H1 (cell line): ENCODE measurements at regions not wholly inside any gene's neighbourhood (a gene's known extent, or its start where the extent isn't known, plus 50 kb on each side); places are given as distances from the start of the nearest gene placed in this dataset.

Source experiments
- CTCF ChIA-PET: fragments of 300-600 bp; sonication (Branson Sonifier 250); formaldehyde crosslinking; loops from one replicate; lab custom pipeline; 2021; ENCODE audit not compliant: partially characterized antibody; lab: Charles Lee
- POLR2A ChIA-PET: fragments of 300-600 bp; sonication (Branson Sonifier 250); formaldehyde crosslinking; loops from one replicate; lab custom pipeline; 2021; ENCODE audit warnings: inconsistent platforms; ENCODE audit not compliant: partially characterized antibody; lab: Charles Lee
- DNase-seq, 2 experiments: peaks; one replicate each; pipeline versions ENCODE4 v3.0.0 to v3.0.0-alpha.2; 2010 to 2022; ENCODE audit warnings: low spot score in 2 of 2, low read depth in 1 of 2, mixed read lengths in 1 of 2
- FAIRE-seq: peaks from 2 replicates; lab custom pipeline; 2011; peaks lifted over from hg19 to GRCh38; lab: Jason Lieb, UNC
- H2AFZ ChIP-seq: 2 replicates; pipeline ENCODE4 v1.8.1; 2012; ENCODE audit warnings: low read length, inconsistent platforms
- H2AK5ac ChIP-seq: 2 replicates; pipeline ENCODE4 v1.6.1; 2013; ENCODE audit warnings: low read depth, low read length
- H2BK120ac ChIP-seq: replicated peaks from 2 replicates; pipeline ENCODE3; 2013; ENCODE audit warnings: low read depth, low read length, inconsistent platforms
- H2BK12ac ChIP-seq: 2 replicates; pipeline ENCODE4 v1.6.1; 2013; ENCODE audit warnings: low read depth, low read length
- H2BK15ac ChIP-seq: 2 replicates; pipeline ENCODE4 v1.6.1; 2013; ENCODE audit warnings: low read length
- H2BK20ac ChIP-seq: 2 replicates; pipeline ENCODE4 v1.6.1; 2013; ENCODE audit warnings: low read length
- H2BK5ac ChIP-seq: 2 replicates; pipeline ENCODE4 v1.6.1; 2013; ENCODE audit warnings: low read depth, low read length
- H3K14ac ChIP-seq: 2 replicates; pipeline ENCODE4 v1.6.1; 2013; ENCODE audit warnings: inconsistent platforms; ENCODE audit not compliant: insufficient read length
- H3K18ac ChIP-seq: 2 replicates; pipeline ENCODE4 v1.6.1; 2013; ENCODE audit warnings: low read length; ENCODE audit errors: extremely low read depth
- H3K23ac ChIP-seq: 2 replicates; pipeline ENCODE4 v1.6.1; 2013; ENCODE audit warnings: inconsistent platforms; ENCODE audit not compliant: insufficient read length
- H3K23me2 ChIP-seq: 2 replicates; pipeline ENCODE4 v1.6.1; 2013; ENCODE audit warnings: low read depth, low read length
- H3K27ac ChIP-seq: 2 replicates; pipeline ENCODE4 v1.6.1; 2011; ENCODE audit warnings: low read depth, low read length, inconsistent platforms
- H3K27me3 ChIP-seq, 4 experiments: replicated peaks in 1 of 4; 1 replicate in 1 of 4; 2 replicates in 3 of 4; pipeline versions ENCODE4 v1.6.1 to v1.8.1; 2011 to 2013; ENCODE audit warnings: low read length in 3 of 4, mild to moderate bottlenecking in 3 of 4, inconsistent platforms in 2 of 4, mixed read lengths in 2 of 4, moderate library complexity in 1 of 4; ENCODE audit not compliant: control insufficient read depth in 3 of 4, insufficient read depth in 3 of 4; ENCODE audit errors: extremely low read depth in 1 of 4
- H3K36me3 ChIP-seq, 4 experiments: 2 replicates each; pipeline versions ENCODE4 v1.6.1 to v1.8.1; 2011 to 2013; ENCODE audit warnings: mild to moderate bottlenecking in 4 of 4, low read length in 3 of 4, moderate library complexity in 2 of 4, control low read depth in 1 of 4, inconsistent platforms in 1 of 4; ENCODE audit not compliant: insufficient read depth in 4 of 4, control insufficient read depth in 2 of 4
- H3K4ac ChIP-seq: replicated peaks from 2 replicates; pipeline ENCODE3; 2013; ENCODE audit warnings: low read length, low read depth, mixed read lengths, inconsistent platforms; ENCODE audit not compliant: insufficient read length
- H3K4me1 ChIP-seq, 4 experiments: replicated peaks in 1 of 4; 1 replicate in 1 of 4; 2 replicates in 3 of 4; pipeline versions ENCODE4 v1.6.1 to v1.8.1; 2011 to 2013; ENCODE audit warnings: low read length in 3 of 4, inconsistent platforms in 2 of 4, mixed read lengths in 1 of 4; ENCODE audit not compliant: insufficient read depth in 4 of 4, control insufficient read depth in 3 of 4
- H3K4me2 ChIP-seq, 2 experiments: 2 replicates each; pipeline versions ENCODE4 v1.6.1 to v1.8.1; 2011 to 2013; ENCODE audit warnings: low read depth in 2 of 2, low read length in 2 of 2, control low read depth in 1 of 2, inconsistent platforms in 1 of 2, mild to moderate bottlenecking in 1 of 2; ENCODE audit not compliant: insufficient read depth in 1 of 2
- H3K4me3 ChIP-seq, 4 experiments: fragments of 200-600, 300-600 bp in 1 of 4; sonication (generic), shearing (Covaris generic), sonication (Bioruptor Twin) in 1 of 4; 2 replicates each; pipeline versions ENCODE4 v1.5.1 to v1.8.1; 2011 to 2016; ENCODE audit warnings: low read length in 4 of 4, low read depth in 3 of 4, control low read depth in 2 of 4, inconsistent platforms in 2 of 4, mild to moderate bottlenecking in 2 of 4, mixed read lengths in 1 of 4, moderate library complexity in 1 of 4; ENCODE audit not compliant: insufficient read depth in 2 of 4; ENCODE audit errors: extremely low read depth in 1 of 4
- H3K56ac ChIP-seq: replicated peaks from 2 replicates; pipeline ENCODE3; 2013; ENCODE audit warnings: low read depth, mild to moderate bottlenecking, mixed read lengths, low read length, inconsistent platforms; ENCODE audit not compliant: insufficient read length
- H3K79me1 ChIP-seq: 2 replicates; pipeline ENCODE4 v1.6.1; 2013; ENCODE audit warnings: low read depth, low read length, control low read depth
- H3K79me2 ChIP-seq, 2 experiments: 2 replicates each; pipeline versions ENCODE4 v1.6.1 to v1.8.1; 2012 to 2013; ENCODE audit warnings: low read length in 2 of 2, mild to moderate bottlenecking in 2 of 2, inconsistent platforms in 1 of 2; ENCODE audit not compliant: insufficient read depth in 2 of 2, control insufficient read depth in 1 of 2
- H3K9ac ChIP-seq, 4 experiments: replicated peaks in 1 of 4; 1 replicate in 1 of 4; 2 replicates in 3 of 4; pipeline versions ENCODE4 v1.6.1 to v1.8.1; 2011 to 2013; ENCODE audit warnings: low read depth in 3 of 4, low read length in 3 of 4, control low read depth in 2 of 4, mild to moderate bottlenecking in 2 of 4, moderate library complexity in 2 of 4, inconsistent platforms in 1 of 4; ENCODE audit errors: extremely low read depth in 1 of 4
- H3K9me3 ChIP-seq, 2 experiments: 2 replicates each; pipeline versions ENCODE4 v1.6.1 to v1.8.1; 2012 to 2013; ENCODE audit warnings: mild to moderate bottlenecking in 2 of 2, moderate library complexity in 2 of 2, control low read depth in 1 of 2, inconsistent platforms in 1 of 2, low read depth in 1 of 2, low read length in 1 of 2, mixed read lengths in 1 of 2; ENCODE audit not compliant: insufficient read depth in 2 of 2
- H4K20me1 ChIP-seq, 2 experiments: replicated peaks in 1 of 2; 2 replicates each; pipeline versions ENCODE3 to v1.8.1; 2011 to 2013; ENCODE audit warnings: inconsistent platforms in 2 of 2, low read length in 2 of 2, mild to moderate bottlenecking in 1 of 2; ENCODE audit not compliant: insufficient read depth in 2 of 2, control insufficient read depth in 1 of 2
- H4K5ac ChIP-seq: 2 replicates; pipeline ENCODE4 v1.6.1; 2013; ENCODE audit warnings: low read length, low read depth, mixed read lengths, inconsistent platforms; ENCODE audit not compliant: insufficient read length
- H4K8ac ChIP-seq: 2 replicates; pipeline ENCODE4 v1.8.0; 2013; ENCODE audit warnings: mild to moderate bottlenecking, moderate library complexity, low read length, inconsistent platforms; ENCODE audit not compliant: insufficient read depth; ENCODE audit errors: extremely low read depth
- H4K91ac ChIP-seq: replicated peaks from 2 replicates; pipeline ENCODE3; 2013; ENCODE audit warnings: low read length, mixed read lengths, inconsistent platforms; ENCODE audit not compliant: insufficient read length
- CHD2 ChIP-seq: IDR thresholded peaks from 2 replicates; pipeline ENCODE4 v1.6.1; 2012; ENCODE audit warnings: low read length, improper control_type of control experiment
- CREB1 ChIP-seq: IDR thresholded peaks from 2 replicates; pipeline ENCODE4 v1.6.1; 2012; ENCODE audit warnings: inconsistent platforms
- CTCF ChIP-seq, 3 experiments: IDR thresholded peaks; 1 replicate in 2 of 3; 2 replicates in 1 of 3; pipeline versions ENCODE4 v1.5.1 to v1.6.1; 2011; ENCODE audit warnings: low read length in 3 of 3, mild to moderate bottlenecking in 3 of 3, inconsistent platforms in 2 of 3, low read depth in 1 of 3, moderate library complexity in 1 of 3; ENCODE audit not compliant: insufficient read depth in 1 of 3; ENCODE audit errors: control extremely low read depth in 1 of 3
- E2F6 ChIP-seq: IDR thresholded peaks from 2 replicates; pipeline ENCODE4 v1.6.1; 2012; ENCODE audit warnings: inconsistent platforms
- FOSL1 ChIP-seq: IDR thresholded peaks from 2 replicates; pipeline ENCODE4 v1.6.1; 2011; ENCODE audit warnings: mild to moderate bottlenecking, low read depth, low read length, moderate library complexity; ENCODE audit not compliant: insufficient read depth
- JUN ChIP-seq: IDR thresholded peaks from 2 replicates; pipeline ENCODE4 v1.6.1; 2011; ENCODE audit warnings: low read depth, mild to moderate bottlenecking, improper control_type of control experiment, low read length
- RNF2 ChIP-seq: fragments of 200-900, 300-1000 bp; sonication (generic); IDR thresholded peaks from 2 replicates; pipeline ENCODE4 v1.7.1; 2016; ENCODE audit warnings: borderline replicate concordance, low read depth, mild to moderate bottlenecking, antibody characterized with exemption, low read length; ENCODE audit not compliant: poor library complexity, severe bottlenecking; ENCODE audit errors: missing control alignments
- SAP30 ChIP-seq: fragments of 300-600 bp; sonication (generic); IDR thresholded peaks from 2 replicates; pipeline ENCODE4 v1.7.1; 2012; ENCODE audit warnings: low read length, moderate library complexity, mild to moderate bottlenecking, inconsistent platforms; ENCODE audit not compliant: insufficient read depth, insufficient replicate concordance
- SIRT6 ChIP-seq: IDR thresholded peaks from one replicate; pipeline ENCODE4 v1.7.1; 2012; ENCODE audit warnings: low read length, inconsistent platforms
- YY1 ChIP-seq: IDR thresholded peaks from 2 replicates; pipeline ENCODE4 v1.6.1; 2011; ENCODE audit warnings: low read depth, mild to moderate bottlenecking, low read length
- ZNF274 ChIP-seq: IDR thresholded peaks from 2 replicates; pipeline ENCODE4 v1.7.0; 2012; ENCODE audit warnings: low read length, borderline replicate concordance; ENCODE audit errors: extremely low read depth
- WGBS, 2 experiments: shearing (Covaris generic) in 1 of 2; methylation state at CpG; one replicate each; pipeline versions ENCODE4 v1.1.6 to v1.1.7; 2013 to 2015; ENCODE audit warnings: low lambda C conversion rate in 2 of 2, mixed read lengths in 2 of 2, inconsistent platforms in 1 of 2, low coverage in 1 of 2, missing lambda C conversion rate in 1 of 2; ENCODE audit not compliant: insufficient replicate concordance in 2 of 2, insufficient coverage in 1 of 2, insufficient read length in 1 of 2; ENCODE audit errors: extremely low coverage in 1 of 2, missing lambda C conversion rate in 1 of 2; 5-methylcytosine and 5-hydroxymethylcytosine counted together

- H3K4ac ChIP-seq = no peak overlapping the region
- 75% methylated on average over 8 of the region's 8 CpGs; no CpG with 5 or more reads in 1 of the 2 experiments for WGBS, 2 experiments
- no peaks in the 10 kb centered on the region for H3K23me2 ChIP-seq
- H3K14ac ChIP-seq = no peak overlapping the region
- no peak overlapping the region for H3K18ac ChIP-seq
- H2BK12ac ChIP-seq = no peak overlapping the region
- H3K79me2 ChIP-seq = no peaks in the 10 kb centered on the region
- H2BK120ac ChIP-seq = no peak overlapping the region
- no peak overlapping the region for H2BK20ac ChIP-seq
- ChIA-PET CTCF (interaction anchor here (0.9 to 1.3 kb wide), 2 partner anchors 14 to 67 kb away, joined by 3 read pairs; no protein-coding TSS in a partner anchor), POLR2A (no interaction called here)
- no peak overlapping the region for H3K4me2 ChIP-seq
- H4K8ac ChIP-seq = no peak overlapping the region
- H3K4me3 ChIP-seq = no peak overlapping the region
- H2AK5ac ChIP-seq = no peak overlapping the region
- H4K5ac ChIP-seq = no peak overlapping the region
- FAIRE-seq = no peak
- H3K9me3 ChIP-seq = no peaks in the 10 kb centered on the region
- H3K27ac ChIP-seq = no peak overlapping the region
- peaks cover 0 to 4% (median 1%) of the 10 kb centered on the region in 4 experiments; a peak in 2 of 7 replicates for H3K4me1 ChIP-seq
- no peak overlapping the region for H3K23ac ChIP-seq
- no peak overlapping the region for H3K9ac ChIP-seq
- no peak overlapping the region for H4K91ac ChIP-seq
- H4K20me1 ChIP-seq = no peaks in the 10 kb centered on the region
- H3K56ac ChIP-seq = no peak overlapping the region
- no peaks in the 10 kb centered on the region for H3K79me1 ChIP-seq
- no peak overlapping the region for H2BK5ac ChIP-seq
- H3K36me3 ChIP-seq = no peaks in the 10 kb centered on the region
- DNase-seq = peak in 1 of 2 experiments; percentile 10
- H2AFZ ChIP-seq = no peak overlapping the region
- no peak overlapping the region for H2BK15ac ChIP-seq
- no peaks in the 10 kb centered on the region for H3K27me3 ChIP-seq
- TF ChIP-seq SAP30 = no peak
- TF ChIP-seq CREB1 = no peak
- TF ChIP-seq SIRT6 = no peak
- TF ChIP-seq JUN = no peak
- TF ChIP-seq ZNF274 = no peak
- no peak for TF ChIP-seq CHD2
- no peak for TF ChIP-seq CTCF (IDR thresholded peaks at IDR 0.05; ENCODE audit: control extremely low read depth in 1 of 3, insufficient read depth in 1 of 3, low read depth in 1 of 3, low read length in 3 of 3)
- TF ChIP-seq FOSL1 = no peak
- no peak for TF ChIP-seq RNF2
- no peak for TF ChIP-seq YY1
- no peak for TF ChIP-seq E2F6
These were observed 244.1 kb upstream of the STT3B start for GRCh38 chr3:31288641-31289100.
